ENCODE measurements at regions not wholly inside any gene's neighbourhood (a gene's known extent, or its start where the extent isn't known, plus 50 kb on each side); places are given as distances from the start of the nearest gene placed in this dataset.
A peak's percentile ranks its signal among the peaks of the same experiment; 100 is the strongest.

DNA sequence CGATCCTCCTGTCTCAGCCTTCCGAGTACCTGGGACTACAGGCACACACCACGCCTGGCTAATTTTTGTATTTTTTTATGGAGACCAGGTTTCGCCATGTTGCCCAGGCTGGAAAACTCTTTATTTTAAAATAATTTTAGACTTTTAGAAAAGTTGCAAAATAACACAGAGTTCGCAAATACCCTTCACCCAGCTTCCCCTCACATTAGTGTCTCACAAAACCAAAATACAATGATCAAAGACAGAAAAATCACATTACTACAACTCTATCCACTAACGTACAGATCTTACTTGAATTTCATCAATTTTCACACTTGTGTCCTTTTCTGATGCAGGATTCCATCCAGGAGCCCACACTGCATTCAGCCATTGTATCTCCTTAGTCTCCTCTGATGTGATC, 58.8 kb upstream of the ERRFI1 start:
- DNase-seq (no peak), ATAC-seq (ENCODE audit: insufficient read depth, low FRiP score) (no peak)
- Histone ChIP-seq H3K4me1 (ENCODE audit: control insufficient read depth in 5 of 5, insufficient read depth in 5 of 5, low read length in 5 of 5) (peaks cover 0 to 11% (median 0%) of the 10 kb centered on the region in 5 donors), H3K27ac (ENCODE audit: low read depth in 1 of 2, low read length in 1 of 2) (no peak overlapping the region), H3K9me3 (ENCODE audit: control insufficient read depth in 4 of 4, insufficient read depth in 3 of 4, low read length in 3 of 4) (no peaks in the 10 kb centered on the region), H3K4me3 (no peak overlapping the region), H3K27me3 (ENCODE audit: control insufficient read depth in 3 of 3, insufficient read depth in 3 of 3, low read length in 2 of 3) (no peaks in the 10 kb centered on the region), H3K36me3 (ENCODE audit: control insufficient read depth in 4 of 4, insufficient read depth in 4 of 4, low read length in 4 of 4) (no peaks in the 10 kb centered on the region), H3K9ac (ENCODE audit: insufficient read depth in 1 of 2, low read length in 2 of 2) (no peak overlapping the region)
- WGBS, 2 donors, result 95 to 98% methylated on average over 6 of the region's 6 CpGs
- TF ChIP-seq, protein P1, sequence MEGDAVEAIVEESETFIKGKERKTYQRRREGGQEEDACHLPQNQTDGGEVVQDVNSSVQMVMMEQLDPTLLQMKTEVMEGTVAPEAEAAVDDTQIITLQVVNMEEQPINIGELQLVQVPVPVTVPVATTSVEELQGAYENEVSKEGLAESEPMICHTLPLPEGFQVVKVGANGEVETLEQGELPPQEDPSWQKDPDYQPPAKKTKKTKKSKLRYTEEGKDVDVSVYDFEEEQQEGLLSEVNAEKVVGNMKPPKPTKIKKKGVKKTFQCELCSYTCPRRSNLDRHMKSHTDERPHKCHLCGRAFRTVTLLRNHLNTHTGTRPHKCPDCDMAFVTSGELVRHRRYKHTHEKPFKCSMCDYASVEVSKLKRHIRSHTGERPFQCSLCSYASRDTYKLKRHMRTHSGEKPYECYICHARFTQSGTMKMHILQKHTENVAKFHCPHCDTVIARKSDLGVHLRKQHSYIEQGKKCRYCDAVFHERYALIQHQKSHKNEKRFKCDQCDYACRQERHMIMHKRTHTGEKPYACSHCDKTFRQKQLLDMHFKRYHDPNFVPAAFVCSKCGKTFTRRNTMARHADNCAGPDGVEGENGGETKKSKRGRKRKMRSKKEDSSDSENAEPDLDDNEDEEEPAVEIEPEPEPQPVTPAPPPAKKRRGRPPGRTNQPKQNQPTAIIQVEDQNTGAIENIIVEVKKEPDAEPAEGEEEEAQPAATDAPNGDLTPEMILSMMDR (IDR thresholded peaks at IDR 0.05; ENCODE audit: control extremely low read depth, extremely low read depth), result no peak

DNA sequence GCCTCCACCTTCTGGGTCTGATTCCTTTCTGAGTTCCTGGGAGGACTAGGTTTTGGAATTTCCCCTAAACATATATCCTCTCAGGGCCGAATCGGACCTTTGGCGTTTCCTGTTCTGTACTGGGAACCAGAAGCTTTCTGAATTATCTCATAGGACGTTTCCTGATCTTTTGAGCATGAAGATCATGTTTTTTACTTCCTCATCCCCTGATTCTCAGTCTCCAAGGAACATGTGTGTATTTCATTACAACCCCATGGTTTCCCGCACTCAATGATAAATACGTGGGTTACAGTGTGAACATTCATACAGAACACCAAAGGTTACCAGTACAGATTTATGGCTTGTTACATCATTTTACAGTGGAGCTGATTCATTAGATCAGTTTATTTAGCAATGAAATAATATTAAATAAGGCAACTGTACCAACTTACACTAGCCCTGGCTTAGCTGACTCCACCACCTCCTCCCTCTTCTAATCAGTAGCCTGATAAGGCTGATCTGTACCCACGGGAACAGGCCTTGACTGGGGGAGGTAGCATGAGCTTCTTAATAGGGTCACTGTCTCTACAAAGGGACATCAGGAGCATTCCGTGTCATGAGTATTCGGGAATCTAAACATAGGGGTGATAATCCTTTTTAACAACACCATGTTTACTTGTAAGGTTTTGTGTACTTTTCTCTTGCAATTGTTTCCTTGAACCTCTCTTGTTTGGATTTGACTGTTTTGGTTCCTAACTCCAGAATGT, 57.8 kb upstream of the ERRFI1 start:
- DNase-seq (no peak), ATAC-seq (ENCODE audit: insufficient read depth, low FRiP score) (peak; percentile 34)
- Histone ChIP-seq H3K27ac (ENCODE audit: low read depth in 1 of 2, low read length in 1 of 2) (peak overlapping the region; percentile 31 to 81), H3K36me3 (ENCODE audit: control insufficient read depth in 4 of 4, insufficient read depth in 4 of 4, low read length in 4 of 4) (no peaks in the 10 kb centered on the region), H3K9me3 (ENCODE audit: control insufficient read depth in 4 of 4, insufficient read depth in 3 of 4, low read length in 3 of 4) (no peaks in the 10 kb centered on the region), H3K27me3 (ENCODE audit: control insufficient read depth in 3 of 3, insufficient read depth in 3 of 3, low read length in 2 of 3) (no peaks in the 10 kb centered on the region), H3K9ac (ENCODE audit: insufficient read depth in 1 of 2, low read length in 2 of 2) (no peak overlapping the region), H3K4me1 (ENCODE audit: control insufficient read depth in 5 of 5, insufficient read depth in 5 of 5, low read length in 5 of 5) (peaks cover 0 to 11% (median under 1%) of the 10 kb centered on the region in 5 donors), H3K4me3 (no peak overlapping the region)
- WGBS, 2 donors, result 51 to 52% methylated on average over 9 of the region's 9 CpGs
- TF ChIP-seq, protein P1 (IDR thresholded peaks at IDR 0.05; ENCODE audit: control extremely low read depth, extremely low read depth), result no peak

DNA sequence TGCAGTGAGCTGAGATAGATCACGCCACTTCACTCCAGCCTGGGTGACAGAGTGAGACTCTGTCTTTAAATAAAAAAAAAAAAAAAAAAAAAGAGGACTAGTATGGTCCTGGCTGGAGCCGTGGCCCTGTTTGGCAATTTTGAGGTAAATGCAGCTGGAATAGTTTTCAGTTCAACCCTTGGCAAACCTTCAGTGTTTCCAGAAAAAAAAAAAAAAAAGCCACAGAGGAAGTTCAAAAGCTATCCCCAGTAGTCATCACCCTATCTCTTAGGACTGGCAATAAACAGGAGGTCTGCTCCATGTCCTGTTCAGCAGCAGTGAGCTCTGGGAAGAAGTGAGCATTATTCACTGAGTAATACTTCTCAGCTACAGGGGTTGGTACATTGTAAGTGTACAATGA, 56.8 kb upstream of the ERRFI1 start:
- DNase-seq, result peak in 1 of 3 donors; percentile 64
- Histone ChIP-seq H3K4me3 (no peak overlapping the region), H3K27me3 (ENCODE audit: control insufficient read depth in 3 of 3, insufficient read depth in 3 of 3, low read length in 2 of 3) (no peaks in the 10 kb centered on the region), H3K9ac (ENCODE audit: insufficient read depth in 1 of 2, low read length in 2 of 2) (no peak overlapping the region), H3K27ac (ENCODE audit: low read depth in 1 of 2, low read length in 1 of 2) (peak overlapping the region in 1 of 2 donors; percentile 81), H3K36me3 (ENCODE audit: control insufficient read depth in 4 of 4, insufficient read depth in 4 of 4, low read length in 4 of 4) (no peaks in the 10 kb centered on the region), H3K4me1 (ENCODE audit: control insufficient read depth in 5 of 5, insufficient read depth in 5 of 5, low read length in 5 of 5) (peaks cover 0 to 15% (median 10%) of the 10 kb centered on the region in 5 donors), H3K9me3 (ENCODE audit: control insufficient read depth in 4 of 4, insufficient read depth in 3 of 4, low read length in 3 of 4) (no peaks in the 10 kb centered on the region)
- ATAC-seq (ENCODE audit: insufficient read depth, low FRiP score), result no peak
- 67% methylated on average over 2 of the region's 2 CpGs for WGBS, 2 donors
- TF ChIP-seq, protein P1 (IDR thresholded peaks at IDR 0.05; ENCODE audit: control extremely low read depth, extremely low read depth), result no peak
